Right atrium auricular region (tissue), 2 donors: ENCODE measurements at regions not wholly inside any gene's neighbourhood (a gene's known extent, or its start where the extent isn't known, plus 50 kb on each side); places are given as distances from the start of the nearest gene placed in this dataset.

Source experiments
- DNase-seq: peaks from one replicate; pipeline ENCODE4 v3.0.0-alpha.2; 2019; ENCODE audit warnings: low spot score
- H3K27ac ChIP-seq, 2 donors: fragments of 200-600 bp; sonication (generic); 1 replicate in 1 of 2; 2 replicates in 1 of 2; pipeline ENCODE4 v1.5.1; 2016 to 2019
- H3K27me3 ChIP-seq, 2 donors: fragments of 200-600 bp; sonication (generic); one replicate each; pipeline versions ENCODE4 v1.5.1 to v1.6.0; 2017 to 2019
- H3K36me3 ChIP-seq: fragments of 200-600 bp; sonication (generic); one replicate; pipeline ENCODE4 v1.5.1; 2016
- H3K4me1 ChIP-seq, 2 donors: fragments of 200-600 bp; sonication (generic); one replicate each; pipeline versions ENCODE4 v1.5.1 to v1.6.0; 2017 to 2019
- H3K4me3 ChIP-seq, 2 donors: fragments of 200-600 bp; sonication (generic); 1 replicate in 1 of 2; 2 replicates in 1 of 2; pipeline ENCODE4 v1.5.1; 2017 to 2019; ENCODE audit warnings: mild to moderate bottlenecking in 1 of 2, moderate library complexity in 1 of 2
- H3K9me3 ChIP-seq, 2 donors: fragments of 200-600 bp; sonication (generic); one replicate each; pipeline ENCODE4 v1.5.1; 2019
- CTCF ChIP-seq, 2 donors: fragments of 200-600 bp; sonication (generic); IDR thresholded peaks; one replicate each; pipeline ENCODE4 v1.5.1; 2019; ENCODE audit warnings: antibody characterized with exemption in 2 of 2

DNA sequence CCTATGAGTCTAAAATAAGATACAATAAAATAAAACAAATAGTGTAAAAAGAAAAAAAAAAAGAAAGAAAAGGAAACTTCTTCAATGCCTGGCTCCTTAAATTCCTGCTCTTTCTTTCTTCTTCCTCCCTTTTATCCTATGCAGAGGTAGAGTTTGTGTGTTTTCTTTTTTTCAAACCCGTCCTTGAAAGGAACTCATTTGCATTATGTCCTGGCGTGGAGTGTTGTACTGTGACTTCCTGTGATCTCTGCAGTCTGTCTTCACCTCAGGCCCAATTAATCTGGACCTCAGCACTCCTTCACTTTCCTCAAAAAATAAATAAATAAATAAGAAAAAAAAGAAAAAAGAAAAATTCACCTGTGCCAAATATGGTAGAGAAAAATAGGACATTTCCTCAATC lies 541.9 kb upstream of the SPTLC3 start:
- Histone ChIP-seq H3K27ac (no peak overlapping the region), H3K36me3 (no peaks in the 10 kb centered on the region), H3K4me1 (no peaks in the 10 kb centered on the region), H3K4me3 (no peak overlapping the region), H3K27me3 (no peaks in the 10 kb centered on the region), H3K9me3 (no peaks in the 10 kb centered on the region)
- no peak for TF ChIP-seq CTCF (IDR thresholded peaks at IDR 0.05)
- DNase-seq, result no peak

- H3K27me3 ChIP-seq, result no peaks in the 10 kb centered on the region
- H3K27ac ChIP-seq, result no peak overlapping the region
- H3K9me3 ChIP-seq, result no peaks in the 10 kb centered on the region
- no peaks in the 10 kb centered on the region for H3K36me3 ChIP-seq
- no peak for TF ChIP-seq CTCF (IDR thresholded peaks at IDR 0.05)
- H3K4me1 ChIP-seq, result no peaks in the 10 kb centered on the region
- H3K4me3 ChIP-seq, result no peak overlapping the region
- DNase-seq, result no peak
Measured at GRCh38 chr20:12467758-12468157, 541.0 kb upstream of the SPTLC3 start.

DNA sequence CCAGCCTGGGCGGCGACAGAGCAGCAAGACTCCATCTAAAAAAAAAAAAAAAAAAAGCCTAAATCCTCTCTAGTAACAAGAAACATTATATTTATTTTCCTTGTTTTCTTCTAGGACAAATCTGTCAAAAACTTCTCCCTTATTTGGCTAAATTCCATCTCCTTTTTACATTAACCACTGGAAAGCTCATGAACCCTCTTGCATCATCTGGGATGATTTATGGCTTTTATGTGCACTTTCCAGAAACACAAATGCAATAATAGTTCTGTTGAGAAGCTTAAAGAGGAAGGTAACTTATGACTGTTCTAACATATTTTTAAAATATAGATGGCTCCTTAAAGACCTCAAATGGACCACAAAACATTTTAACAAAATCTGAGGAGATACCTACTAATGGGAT lies 526.1 kb upstream of the SPTLC3 start:
- TF ChIP-seq CTCF (IDR thresholded peaks at IDR 0.05), result no peak
- no peaks in the 10 kb centered on the region for H3K27me3 ChIP-seq
- no peaks in the 10 kb centered on the region for H3K9me3 ChIP-seq
- H3K4me3 ChIP-seq, result no peak overlapping the region
- no peak for DNase-seq
- H3K4me1 ChIP-seq, result no peaks in the 10 kb centered on the region
- no peak overlapping the region for H3K27ac ChIP-seq
- H3K36me3 ChIP-seq, result no peaks in the 10 kb centered on the region

DNA sequence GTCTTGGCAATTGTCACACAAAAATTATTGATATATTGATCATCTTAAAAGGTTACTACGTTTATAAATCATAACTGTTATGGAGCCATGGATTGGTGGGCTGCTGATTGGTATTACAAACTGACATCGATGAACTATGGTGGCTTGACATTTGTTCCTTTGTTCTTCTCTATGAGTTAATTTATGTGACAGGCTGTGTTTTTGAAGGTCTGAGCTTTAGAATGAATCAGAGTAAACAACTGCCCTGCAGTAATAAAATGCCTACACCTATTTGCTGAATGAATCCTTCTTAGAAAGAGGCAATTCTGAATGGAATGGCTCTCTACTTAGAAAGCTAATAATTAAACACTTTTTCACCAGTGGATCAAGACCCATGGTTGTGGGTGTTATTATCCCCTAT lies 506.3 kb upstream of the SPTLC3 start:
- Histone ChIP-seq H3K4me3 (no peak overlapping the region), H3K27ac (no peak overlapping the region), H3K9me3 (no peaks in the 10 kb centered on the region), H3K36me3 (no peaks in the 10 kb centered on the region), H3K27me3 (no peaks in the 10 kb centered on the region), H3K4me1 (no peaks in the 10 kb centered on the region)
- DNase-seq, result no peak
- TF ChIP-seq CTCF (IDR thresholded peaks at IDR 0.05), result no peak

DNA sequence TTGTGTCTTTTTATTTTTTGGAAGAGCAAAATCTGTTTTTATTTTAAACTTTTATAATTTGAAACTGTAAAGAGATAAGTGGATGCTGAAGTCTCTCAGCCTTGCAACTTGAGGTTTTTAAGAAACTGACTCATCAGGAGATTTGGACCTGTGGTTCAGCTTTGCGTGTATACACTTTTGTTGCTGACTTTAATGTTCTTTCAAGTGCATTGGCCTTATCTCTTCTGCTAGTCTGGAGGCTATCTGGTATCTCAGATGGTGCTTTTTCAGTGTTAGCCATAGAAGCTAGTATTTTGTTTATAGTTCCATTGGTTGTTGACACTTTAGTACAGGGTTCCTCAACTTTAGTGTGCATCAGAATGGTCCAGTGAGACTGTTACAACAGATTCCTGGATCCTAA lies 504.0 kb upstream of the SPTLC3 start:
- Histone ChIP-seq H3K9me3 (no peaks in the 10 kb centered on the region), H3K27me3 (no peaks in the 10 kb centered on the region), H3K36me3 (no peaks in the 10 kb centered on the region), H3K4me3 (no peak overlapping the region), H3K27ac (no peak overlapping the region), H3K4me1 (no peaks in the 10 kb centered on the region)
- no peak for TF ChIP-seq CTCF (IDR thresholded peaks at IDR 0.05)
- no peak for DNase-seq

- no peaks in the 10 kb centered on the region for H3K27me3 ChIP-seq
- no peaks in the 10 kb centered on the region for H3K4me1 ChIP-seq
- no peak for TF ChIP-seq CTCF (IDR thresholded peaks at IDR 0.05)
- no peaks in the 10 kb centered on the region for H3K36me3 ChIP-seq
- no peak overlapping the region for H3K4me3 ChIP-seq
- H3K27ac ChIP-seq, result no peak overlapping the region
- no peaks in the 10 kb centered on the region for H3K9me3 ChIP-seq
- DNase-seq, result no peak
Measured at GRCh38 chr20:12511499-12511898, 497.3 kb upstream of the SPTLC3 start.
